Mucosa of gallbladder (tissue), 1 donor: ENCODE measurements at regions not wholly inside any gene's neighbourhood (a gene's known extent, or its start where the extent isn't known, plus 50 kb on each side); places are given as distances from the start of the nearest gene placed in this dataset.
"Not testable (repeated sequence)": the region's sequence is repeated elsewhere in the genome, so short reads cannot be mapped to it uniquely, and the experiment has no call there.

ENCODE experiments used
- DNase-seq: peaks from one replicate; pipeline ENCODE4 v3.0.0-alpha.2; 2020; ENCODE audit warnings: low spot score
- donor health status: DM: no; HTN: no; CAD: no.

DNA sequence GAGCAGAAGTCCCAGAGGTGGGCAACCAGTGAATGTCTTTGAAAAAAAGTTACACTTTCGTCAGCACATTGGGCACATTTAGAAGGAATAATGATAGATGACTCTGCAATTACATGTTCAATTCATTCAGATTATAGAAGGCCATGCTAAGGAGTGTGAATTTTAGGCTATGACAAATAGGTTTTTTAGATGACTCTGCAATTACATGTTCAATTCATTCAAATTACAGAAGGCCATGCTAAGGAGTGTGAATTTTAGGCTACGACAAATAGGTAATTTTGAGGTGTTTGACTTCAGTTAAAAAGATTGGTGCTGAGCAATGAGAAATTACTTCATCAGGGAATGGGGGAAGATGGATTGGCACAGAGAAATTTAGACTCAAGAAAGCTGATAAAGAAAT is 744.9 kb upstream of the MMS22L start:
- no peak for DNase-seq

DNA sequence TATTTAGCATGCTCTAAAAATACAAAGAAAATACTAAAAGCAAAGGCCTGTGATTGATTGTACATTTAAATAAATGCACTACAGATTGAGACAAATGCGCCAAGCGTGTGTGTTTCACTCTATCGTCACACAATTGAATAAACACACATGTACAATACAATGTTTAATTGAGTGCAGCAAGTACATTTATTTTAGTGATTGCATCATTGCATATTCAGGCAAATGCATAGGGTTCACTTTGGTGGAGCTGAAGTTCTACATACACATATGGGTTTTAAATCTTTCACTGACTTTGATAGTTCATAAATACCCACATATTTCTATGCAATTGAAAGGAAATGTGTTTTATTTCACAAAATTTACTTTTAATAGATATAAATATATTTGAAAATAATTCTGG is 750.6 kb upstream of the MMS22L start:
- no peak for DNase-seq

DNA sequence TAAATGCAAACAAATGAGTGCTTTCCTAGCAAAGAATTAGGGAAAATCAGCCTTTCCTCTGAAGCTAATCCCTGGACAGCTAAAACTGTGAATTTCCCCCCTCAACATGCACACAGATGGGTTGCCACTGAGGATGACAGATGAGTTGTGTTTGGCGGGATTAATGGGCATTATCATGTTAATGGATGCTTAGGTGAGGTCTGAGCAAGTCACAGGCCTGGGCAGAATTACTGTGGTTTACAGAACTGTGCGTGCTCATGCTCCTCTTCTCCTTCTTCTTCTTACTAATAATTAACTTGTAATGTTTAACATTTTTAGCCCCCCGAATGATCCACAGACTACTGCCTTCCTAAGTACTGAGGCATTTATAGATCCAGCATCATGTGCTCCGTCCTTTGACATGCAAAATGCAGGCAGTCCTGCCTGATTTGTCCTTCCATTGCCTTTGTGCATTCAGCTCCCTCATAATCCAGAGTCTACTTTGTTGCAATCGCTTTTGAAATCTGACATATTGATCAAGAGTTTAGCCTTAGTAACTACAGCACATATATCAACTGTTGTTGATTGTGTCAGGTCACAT is 753.4 kb upstream of the MMS22L start:
- no peak for DNase-seq

DNA sequence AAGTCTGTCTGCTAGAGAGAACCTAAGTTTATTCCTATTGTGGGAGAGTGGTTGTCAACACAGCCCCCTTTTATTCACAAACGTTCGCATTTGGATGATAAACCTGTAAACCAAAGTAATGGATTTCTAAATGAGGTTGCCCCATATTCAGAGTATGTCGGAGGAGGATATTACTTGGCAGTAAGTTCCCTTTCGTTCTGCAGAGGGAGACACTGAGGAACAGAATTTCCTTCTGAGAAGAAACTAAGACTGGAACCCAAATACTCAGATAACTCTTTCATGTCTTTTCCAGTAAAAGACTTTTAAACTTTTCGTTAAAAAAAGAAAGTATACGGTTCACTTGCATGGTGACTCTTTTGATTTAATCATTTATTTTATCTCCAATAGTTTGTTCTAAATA is 754.6 kb upstream of the MMS22L start:
- no peak for DNase-seq

DNA sequence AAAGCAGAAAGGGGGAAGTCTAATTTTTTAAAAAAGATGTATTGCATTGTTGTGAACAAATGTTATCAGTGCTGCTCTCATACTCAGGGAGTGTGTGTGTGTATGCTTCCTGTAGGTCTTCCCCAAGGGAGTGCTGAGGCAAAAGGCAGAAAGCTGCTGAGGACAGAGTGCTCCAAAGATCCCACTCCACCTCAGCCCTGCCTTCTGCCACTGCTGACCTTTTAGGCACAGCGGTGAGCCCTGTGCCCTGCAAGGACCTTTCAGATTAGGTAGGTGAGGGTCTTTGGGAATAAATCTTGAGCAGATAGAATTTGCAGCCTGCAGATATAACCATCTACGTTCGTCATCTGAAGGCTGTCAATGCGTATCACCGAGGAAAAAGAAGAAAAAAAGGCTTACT is 756.4 kb upstream of the MMS22L start:
- DNase-seq = no peak

DNA sequence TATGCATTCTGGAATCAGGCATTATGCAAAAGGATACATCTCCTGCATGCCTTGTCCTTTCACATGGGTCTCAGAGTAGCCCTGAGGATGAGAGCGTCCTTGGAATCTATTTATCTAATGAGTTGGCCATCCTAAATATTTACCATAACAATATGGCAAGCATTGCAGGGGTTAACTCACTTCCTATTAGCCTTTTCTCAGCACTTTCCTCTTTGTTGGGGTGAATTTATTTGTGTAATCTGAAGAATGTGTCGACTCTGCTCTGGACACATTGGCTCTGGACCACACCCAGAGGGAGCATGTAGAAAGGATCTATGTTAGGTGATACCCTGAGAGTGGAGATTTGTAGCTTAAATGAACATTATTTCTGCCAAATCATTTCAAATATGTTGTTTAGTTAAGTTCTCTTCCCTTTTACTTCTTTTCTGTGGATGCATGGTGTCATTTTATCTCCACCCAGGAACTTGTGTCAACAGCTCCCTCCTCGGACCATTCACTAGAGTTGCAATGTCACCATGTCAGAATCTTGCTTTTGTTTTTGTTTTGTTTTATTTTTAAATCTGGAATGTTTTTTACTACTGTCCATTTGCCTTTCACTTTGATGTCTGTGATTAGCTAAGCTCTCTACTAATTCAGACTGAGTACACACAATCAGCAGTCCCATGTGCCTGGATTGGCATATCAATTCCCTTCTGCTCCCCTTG is 757.0 kb upstream of the MMS22L start:
- no peak for DNase-seq

DNA sequence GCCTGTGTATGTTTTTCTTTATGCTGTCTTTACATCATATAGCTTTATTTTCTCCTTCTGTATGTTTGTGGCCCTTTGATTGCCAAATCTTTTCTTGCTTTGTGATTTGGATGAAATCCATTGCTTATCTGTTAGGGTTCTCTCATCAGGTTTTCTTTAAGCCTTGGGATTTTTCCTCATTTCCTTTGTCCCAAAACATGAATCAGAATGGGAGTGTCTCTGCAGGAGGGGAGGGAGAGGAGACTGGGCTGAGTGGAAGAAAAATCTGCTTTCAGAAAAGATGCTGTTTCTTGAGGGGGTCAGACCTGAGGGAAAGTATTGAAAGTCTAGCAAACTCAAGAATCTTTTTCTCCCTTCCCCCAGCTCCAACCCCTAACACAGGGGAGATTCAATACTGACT is 758.0 kb upstream of the MMS22L start:
- no peak for DNase-seq

DNA sequence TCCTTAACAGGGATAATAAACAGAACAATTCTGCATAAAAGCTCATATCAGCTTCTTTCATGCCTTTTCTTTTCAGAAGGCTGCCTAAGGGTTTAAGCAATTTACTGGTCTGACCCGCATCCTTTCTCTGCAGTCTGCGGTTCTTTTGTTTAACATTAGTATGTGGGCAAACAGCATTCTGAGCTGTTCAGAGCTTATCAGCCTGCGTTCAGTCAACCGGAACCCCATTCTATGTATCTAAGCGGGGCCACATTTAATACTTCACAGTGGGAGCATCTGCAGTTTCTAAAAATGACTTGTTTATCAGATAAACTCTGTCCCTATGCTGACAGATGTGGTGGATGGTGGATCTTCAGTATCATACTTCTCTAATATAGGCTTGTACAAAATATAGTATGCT is 758.9 kb upstream of the MMS22L start:
- no peak for DNase-seq

DNA sequence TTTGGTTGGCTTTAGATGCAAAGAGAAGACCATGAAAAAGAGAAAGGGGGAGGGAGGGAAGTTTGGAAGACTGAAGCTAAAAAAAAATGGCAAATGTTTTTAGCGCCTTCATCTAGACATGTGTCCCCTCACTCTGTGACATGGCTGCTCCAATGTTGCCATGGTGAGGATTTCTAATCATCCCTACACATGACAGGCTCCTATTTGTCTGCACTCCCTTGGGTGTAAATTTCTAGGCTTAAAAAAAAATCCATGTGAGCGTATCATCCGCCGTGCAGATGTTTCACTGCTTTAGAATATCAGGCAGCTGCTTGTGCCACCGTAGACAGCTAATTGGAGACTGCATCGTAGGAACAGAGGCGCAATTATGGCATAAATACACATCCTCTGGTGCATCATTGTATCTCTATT is 761.1 kb upstream of the MMS22L start:
- DNase-seq = no peak

DNA sequence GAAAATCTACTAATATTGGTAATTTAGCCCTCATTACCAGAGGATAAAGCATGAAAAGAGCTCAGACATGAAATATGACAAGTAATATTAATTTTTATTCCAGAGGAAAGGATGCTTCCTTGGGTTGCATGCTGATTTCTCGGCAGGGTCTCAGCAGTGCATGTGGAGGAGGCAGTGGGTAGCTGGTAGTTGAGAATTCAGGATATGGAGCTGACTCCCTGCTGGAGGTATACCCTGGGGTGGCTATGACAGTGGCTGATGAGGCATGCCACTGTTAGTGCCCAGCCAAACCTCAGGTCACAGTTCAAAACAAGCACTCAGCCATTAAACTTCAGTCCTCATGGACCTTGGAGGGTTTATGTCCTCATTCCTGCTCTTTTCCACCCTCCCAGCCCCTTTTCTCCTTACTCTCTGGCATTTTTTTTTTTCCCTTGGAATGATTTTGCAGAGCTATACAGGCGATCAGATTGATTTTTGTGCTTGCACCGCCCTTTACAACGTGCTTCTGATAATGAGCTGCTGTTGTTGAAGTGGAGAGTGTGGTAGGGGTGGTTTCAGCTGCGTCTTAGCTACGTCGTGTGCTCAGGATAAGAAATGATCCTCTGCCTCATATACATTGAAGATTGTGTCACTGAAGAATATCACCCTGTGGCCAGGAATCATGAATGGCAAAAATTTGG is 761.9 kb upstream of the MMS22L start:
- no peak for DNase-seq

DNA sequence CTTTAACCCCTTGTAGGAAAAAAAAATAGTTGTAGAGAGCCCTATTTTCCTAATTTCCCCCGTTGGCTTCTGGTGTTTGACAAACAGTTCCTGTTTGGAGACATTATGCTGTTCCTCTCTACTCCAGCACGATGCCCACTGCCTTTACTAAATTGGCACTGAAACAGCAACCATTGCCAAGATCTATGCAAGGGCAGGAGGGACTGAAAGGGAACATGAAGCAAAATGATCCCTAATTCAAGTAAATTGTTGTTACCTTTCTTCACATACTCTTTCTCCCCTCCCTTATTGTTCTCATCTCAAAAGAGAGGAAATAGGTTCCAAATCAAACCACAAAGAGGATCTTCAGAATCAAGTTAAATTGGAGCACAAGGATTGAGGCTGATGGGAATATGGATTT is 764.1 kb upstream of the MMS22L start:
- DNase-seq = no peak

DNA sequence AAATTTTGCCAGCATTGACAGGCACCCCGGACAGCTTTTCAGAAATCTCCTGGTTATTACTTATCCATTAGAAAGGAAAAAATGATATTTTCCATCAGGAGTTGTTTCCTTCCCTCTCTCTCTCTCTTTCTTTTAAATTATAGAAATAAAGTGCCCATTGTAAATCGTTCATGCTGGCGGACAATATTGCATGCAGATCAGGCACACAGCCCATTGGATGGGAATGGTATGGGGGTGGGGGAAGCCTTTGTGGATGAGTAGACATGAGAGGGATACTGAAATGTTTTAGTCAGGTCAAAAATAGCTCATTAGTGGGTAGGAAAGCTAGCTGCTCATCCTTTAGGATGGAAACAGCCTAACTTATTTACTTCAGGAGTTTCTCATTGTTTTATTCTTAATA is 764.9 kb upstream of the MMS22L start:
- no peak for DNase-seq

DNA sequence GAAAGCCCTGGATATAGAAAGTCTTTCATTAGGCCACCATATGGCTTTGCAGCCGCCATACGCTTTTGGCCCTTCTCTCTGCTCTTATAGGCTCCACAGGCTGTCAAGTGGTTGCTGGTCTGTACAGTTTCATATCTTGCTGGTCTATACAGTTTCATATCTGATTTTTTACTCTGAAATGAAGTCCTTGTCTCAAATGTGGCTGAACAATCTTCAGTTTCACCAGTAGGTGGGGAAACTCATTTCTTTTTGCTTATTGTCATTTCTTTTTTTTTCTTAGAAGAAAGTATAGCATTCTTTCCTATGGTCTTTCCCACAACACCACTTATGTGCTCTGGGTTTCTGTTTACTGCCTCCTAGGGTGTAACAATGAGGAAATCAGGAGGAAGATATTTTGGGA is 771.4 kb upstream of the MMS22L start:
- no peak for DNase-seq

DNA sequence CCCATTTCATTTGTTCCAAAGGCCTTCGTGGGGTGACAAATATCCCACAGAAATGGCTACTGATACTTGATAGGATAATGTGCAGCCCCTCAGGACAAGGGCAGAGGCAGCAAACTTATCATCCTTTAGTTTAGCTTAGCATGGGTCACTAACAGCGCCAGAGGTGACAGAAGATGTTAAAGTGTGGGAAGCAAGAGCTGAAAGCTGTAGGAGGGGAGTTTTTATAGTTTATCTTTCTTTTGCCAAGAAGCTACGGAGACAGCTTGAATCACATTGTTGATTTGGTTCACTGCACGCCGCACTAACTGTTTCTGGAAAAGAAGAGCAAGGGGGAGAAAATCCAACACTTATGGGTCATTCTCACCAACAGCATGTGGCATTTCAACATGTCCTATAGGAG is 773.9 kb upstream of the MMS22L start:
- no peak for DNase-seq

DNA sequence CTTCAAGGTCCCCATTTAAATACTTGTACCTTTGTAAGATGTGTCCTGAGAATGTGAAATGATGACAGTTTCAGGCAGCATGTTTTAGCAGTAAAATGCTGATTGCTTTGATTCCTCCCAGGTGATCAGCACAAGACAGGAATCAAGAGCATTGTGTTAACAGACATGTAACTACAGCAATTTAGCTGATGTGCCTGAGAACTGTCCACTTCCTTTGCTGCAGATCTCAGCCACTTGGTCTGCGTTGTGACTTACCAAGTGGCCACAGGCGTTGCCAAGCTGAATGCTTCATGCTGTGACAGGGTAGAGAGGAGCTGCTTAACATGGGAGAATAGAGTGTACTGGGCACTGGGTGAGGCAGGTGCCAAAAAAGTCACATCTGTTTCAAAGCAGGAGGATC is 767.0 kb upstream of the POU3F2 start:
- no peak for DNase-seq

DNA sequence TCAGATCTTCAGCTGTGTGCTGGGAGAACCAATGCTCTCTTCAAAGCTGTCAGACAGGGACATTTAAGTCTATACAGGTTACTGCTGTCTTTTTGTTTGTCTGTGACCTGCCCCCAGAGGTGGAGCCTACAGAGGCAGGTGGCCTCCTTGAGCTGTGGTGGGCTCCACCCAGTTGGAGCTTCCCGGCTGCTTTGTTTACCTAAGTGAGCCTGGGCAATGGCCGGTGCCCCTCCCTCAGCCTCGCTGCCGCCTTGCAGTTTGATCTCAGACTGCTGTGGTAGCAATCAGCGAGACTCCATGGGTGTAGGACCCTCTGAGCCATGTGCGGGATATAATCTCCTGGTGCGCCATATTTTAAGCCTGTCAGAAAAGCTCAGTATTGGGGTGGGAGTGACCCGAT is 745.8 kb upstream of the POU3F2 start:
- not testable (repeated sequence) for DNase-seq

DNA sequence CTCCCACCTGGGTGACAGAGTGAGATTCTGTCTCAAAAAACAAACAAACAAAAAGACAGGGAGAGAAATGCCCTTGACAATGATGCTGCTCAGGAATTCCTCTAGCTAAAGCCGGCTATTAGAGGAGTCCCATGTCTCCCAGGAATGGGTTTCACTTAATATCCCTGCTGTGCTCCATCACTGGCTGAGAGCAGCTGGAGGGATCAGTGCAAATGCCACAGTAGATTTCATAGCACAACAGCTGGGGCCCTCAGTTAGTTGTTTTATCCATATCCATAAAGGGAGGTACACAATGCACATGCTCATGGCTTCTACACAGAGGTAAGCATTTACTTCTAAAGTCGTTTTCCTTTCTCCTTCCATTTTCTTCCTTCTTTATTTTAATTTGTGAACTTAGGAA is 742.0 kb upstream of the POU3F2 start:
- DNase-seq = no peak

DNA sequence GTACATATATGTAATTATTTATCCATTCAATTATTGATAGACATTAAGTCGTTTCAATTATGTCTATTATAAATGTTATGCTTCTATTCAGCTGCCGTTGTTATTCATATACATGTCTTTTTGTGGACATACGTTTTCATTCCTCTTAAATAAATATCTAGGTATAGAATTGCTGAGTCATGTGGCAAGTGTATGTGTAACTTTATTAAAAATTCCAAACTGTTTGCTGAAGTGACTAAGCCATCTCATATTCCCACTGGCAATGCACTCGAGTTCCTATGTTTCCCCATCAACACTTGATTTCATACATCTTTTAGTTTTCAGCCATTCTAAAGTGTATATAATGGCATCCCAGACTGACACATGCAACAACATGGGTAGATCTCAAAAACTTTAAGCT is 739.7 kb upstream of the POU3F2 start:
- DNase-seq = no peak

DNA sequence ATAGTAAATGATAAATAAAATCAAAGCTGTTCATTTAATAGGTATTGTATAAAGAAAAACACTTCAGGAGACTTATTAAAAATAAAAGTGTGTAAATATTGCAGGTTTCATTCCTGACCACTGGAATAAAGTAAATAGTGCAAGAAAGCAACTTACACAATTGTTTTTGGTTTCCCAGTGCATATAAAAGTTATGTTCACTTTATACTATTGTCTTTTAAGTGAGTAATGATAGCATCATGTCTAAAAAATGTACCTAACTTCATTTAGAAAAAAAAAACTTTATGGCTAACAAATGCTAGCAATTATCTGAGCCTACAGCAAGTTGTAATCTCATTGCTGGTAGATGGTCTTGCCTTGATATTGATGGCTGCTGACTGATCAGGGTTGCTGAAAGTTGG is 726.6 kb upstream of the POU3F2 start:
- no peak for DNase-seq

DNA sequence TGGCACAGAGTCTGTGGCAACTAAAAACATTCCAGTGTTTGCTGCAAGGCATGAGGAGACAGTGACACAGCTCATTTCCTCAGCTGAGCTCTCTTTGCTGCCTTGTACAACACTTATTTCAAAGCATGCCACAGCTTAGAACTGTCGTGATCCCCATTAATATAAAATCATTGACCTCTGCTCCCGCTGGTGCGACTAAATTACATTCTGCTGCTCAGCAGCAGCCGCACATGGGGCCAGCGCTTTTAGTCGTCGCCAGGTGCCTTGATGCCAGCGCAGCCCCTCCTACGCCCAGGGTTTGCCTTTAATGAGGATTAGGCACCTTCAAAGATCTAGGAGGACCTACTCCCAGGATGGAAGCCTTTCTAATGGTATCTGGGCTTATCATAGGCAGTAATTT is 717.9 kb upstream of the POU3F2 start:
- DNase-seq = no peak

DNA sequence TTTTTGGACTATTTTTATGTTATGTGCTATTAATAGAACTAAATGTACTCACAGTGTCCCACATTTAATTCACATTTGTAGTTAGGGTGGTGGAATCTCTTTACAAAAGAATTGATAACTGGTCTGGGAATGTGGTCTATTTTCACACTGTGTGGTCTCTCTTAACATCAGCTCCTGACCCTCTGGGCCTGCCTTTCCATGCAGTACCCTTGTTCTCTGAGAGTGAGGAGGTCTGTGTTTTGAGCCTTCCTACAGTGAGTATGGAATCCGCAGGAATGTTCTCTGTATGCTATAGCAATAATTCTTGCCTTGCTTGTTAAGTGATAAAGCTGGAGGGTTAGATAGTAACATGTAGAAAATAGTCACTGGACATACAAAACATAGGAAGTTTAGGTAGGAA is 717.3 kb upstream of the POU3F2 start:
- no peak for DNase-seq

DNA sequence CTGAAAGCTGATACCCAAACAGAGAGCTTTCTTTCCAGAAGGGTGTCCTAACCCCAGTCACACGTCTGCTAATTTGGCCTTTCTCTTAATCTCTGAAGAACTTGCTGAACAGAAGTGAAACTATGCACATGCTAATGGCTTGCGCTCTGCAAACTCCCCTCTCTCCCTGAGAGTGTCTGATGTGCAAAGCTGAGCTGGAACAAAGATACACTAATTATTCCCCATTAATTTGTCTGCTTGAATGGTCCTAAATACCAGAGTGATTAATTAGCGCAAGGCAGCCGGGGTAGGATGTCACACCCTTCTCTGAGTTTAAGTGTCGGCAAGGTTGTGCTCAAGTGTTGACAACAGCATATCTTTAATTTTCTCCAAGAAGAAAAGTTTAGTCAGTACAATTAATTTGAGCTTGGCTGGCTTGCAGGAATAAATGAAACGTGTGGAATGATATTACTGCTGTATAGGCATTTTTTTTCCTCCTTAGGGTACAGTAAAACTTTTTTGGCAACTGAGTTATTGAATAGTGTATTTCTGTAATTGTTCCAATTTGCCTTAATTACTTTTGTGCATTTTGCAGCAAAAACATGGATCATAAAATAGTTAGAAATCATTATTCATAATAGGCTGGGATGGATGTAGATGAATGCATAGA is 715.9 kb upstream of the POU3F2 start:
- DNase-seq = no peak

DNA sequence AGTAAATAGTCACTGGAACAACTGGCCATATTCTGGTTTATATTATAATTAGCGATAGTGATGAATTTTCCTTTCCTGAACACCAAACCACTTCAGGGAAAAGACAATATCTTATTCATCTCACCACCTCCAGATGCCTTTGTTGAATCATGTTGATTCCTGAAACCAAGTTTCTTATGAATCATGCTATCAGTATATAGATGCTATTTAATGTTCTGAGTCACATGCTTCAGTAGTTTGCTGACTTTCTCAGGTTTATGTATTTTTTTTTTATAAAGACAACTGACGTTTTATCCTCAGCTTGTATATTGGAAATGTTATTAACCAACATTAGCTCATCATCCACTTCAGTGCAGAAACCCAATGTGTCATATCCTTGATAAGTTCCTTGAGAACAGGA is 710.2 kb upstream of the POU3F2 start:
- no peak for DNase-seq
